ENCODE measurements at regions not wholly inside any gene's neighbourhood (a gene's known extent, or its start where the extent isn't known, plus 50 kb on each side); places are given as distances from the start of the nearest gene placed in this dataset.

GRCh38 chrX:39941332-39941920 is 156.3 kb downstream of the BCOR start:
- Histone ChIP-seq H3K4me3 (ENCODE audit: insufficient read depth, low read depth, low read length) (no peak overlapping the region), H3K18ac (ENCODE audit: low read depth, low read length) (no peak overlapping the region), H2AK5ac (ENCODE audit: low read depth, low read length) (no peak overlapping the region), H3K14ac (replicated peaks; ENCODE audit: low read depth, low read length) (no peak overlapping the region), H3K79me1 (ENCODE audit: low read depth in 1 of 2, low read length in 2 of 2) (no peaks in the 10 kb centered on the region), H2AFZ (replicated peaks; ENCODE audit: low read length, poor library complexity) (peak overlapping the region; percentile 5), H3K23ac (ENCODE audit: low read depth, low read length) (no peak overlapping the region), H3K9ac (ENCODE audit: low read depth, low read length) (no peak overlapping the region), H3K4me1 (ENCODE audit: control insufficient read depth, insufficient read depth, low read length) (no peaks in the 10 kb centered on the region), H2BK120ac (ENCODE audit: low read depth, low read length) (no peak overlapping the region), H3K36me3 (ENCODE audit: control insufficient read depth, insufficient read depth, low read length) (no peaks in the 10 kb centered on the region), H2BK15ac (ENCODE audit: low read depth, low read length) (no peak overlapping the region), H2AK9ac (replicated peaks; ENCODE audit: low read depth, low read length, poor library complexity) (no peak overlapping the region), H3K27me3 (ENCODE audit: control insufficient read depth, insufficient read depth, low read length) (peaks cover 3% of the 10 kb centered on the region; the same call in 1 of the 2 replicates), H3K9me1 (ENCODE audit: insufficient read depth, low read length) (peaks cover under 1% of the 10 kb centered on the region; the same call in 1 of the 2 replicates), H4K8ac (ENCODE audit: low read depth in 2 of 2, low read length in 2 of 2) (no peak overlapping the region), H3K56ac (ENCODE audit: extremely low read depth, insufficient read depth, low read length) (no peak overlapping the region), H3K4ac (ENCODE audit: low read depth, low read length) (no peak overlapping the region), H3K9me3 (ENCODE audit: control insufficient read depth, insufficient read depth, low read length) (no peaks in the 10 kb centered on the region; the same call in 1 of the 2 replicates), H4K5ac (ENCODE audit: low read depth, low read length) (no peak overlapping the region), H4K91ac (ENCODE audit: insufficient read depth, low read depth, low read length) (no peak overlapping the region), H3K27ac (ENCODE audit: insufficient read depth, low read length) (no peak overlapping the region), H4K20me1 (ENCODE audit: insufficient read depth, low read length) (no peaks in the 10 kb centered on the region; the same call in 1 of the 2 replicates), H3K4me2 (ENCODE audit: low read depth, low read length) (no peak overlapping the region), H2BK5ac (ENCODE audit: low read depth, low read length, poor library complexity, severe bottlenecking) (no peak overlapping the region), H2BK20ac (ENCODE audit: low read depth, low read length) (no peak overlapping the region)
- TF ChIP-seq CHD1 (IDR thresholded peaks at IDR 0.05; ENCODE audit: low read depth, low read length) (no peak), RFX5 (IDR thresholded peaks at IDR 0.05; ENCODE audit: low read depth, low read length) (no peak), CEBPB (IDR thresholded peaks at IDR 0.05; ENCODE audit: low read depth, low read length) (no peak), MAZ (IDR thresholded peaks at IDR 0.05; ENCODE audit: borderline replicate concordance, low read depth, low read length) (no peak), CTCF (conservative IDR thresholded peaks at IDR 0.05; ENCODE audit: low read depth, low read length) (no peak), MXI1 (IDR thresholded peaks at IDR 0.05; ENCODE audit: borderline replicate concordance, low read depth, low read length) (no peak), RAD21 (IDR thresholded peaks at IDR 0.05; ENCODE audit: low read length) (no peak), ELK1 (IDR thresholded peaks at IDR 0.05; ENCODE audit: borderline replicate concordance, low read depth, low read length) (no peak), SMC3 (IDR thresholded peaks at IDR 0.05; ENCODE audit: low read depth, low read length) (no peak), USF2 (IDR thresholded peaks at IDR 0.05; ENCODE audit: low read depth, low read length) (no peak), NFE2L2 (IDR thresholded peaks at IDR 0.05; ENCODE audit: low read depth, low read length) (no peak), RCOR1 (IDR thresholded peaks at IDR 0.05; ENCODE audit: insufficient replicate concordance, low read length) (no peak), FOS (IDR thresholded peaks at IDR 0.05; ENCODE audit: low read depth, low read length) (no peak), MAFK (IDR thresholded peaks at IDR 0.05; ENCODE audit: low read depth, low read length) (no peak), POLR2A (IDR thresholded peaks at IDR 0.05; ENCODE audit: low read depth, low read length) (no peak), BHLHE40 (IDR thresholded peaks at IDR 0.05; ENCODE audit: low read depth, low read length) (no peak)
- POLR2A ChIA-PET (ENCODE audit: unreplicated experiment): no interaction called here
- 59% methylated on average over 4 of the region's 6 CpGs; no CpG with 5 or more reads in 1 of the 2 experiments for WGBS, 2 experiments (ENCODE audit: extremely low coverage in 2 of 2, insufficient read length in 1 of 2)
- CTCF ChIA-PET: no interaction called here
- DNase-seq (no peak), ATAC-seq (ENCODE audit: low read depth) (no peak)
- dilution Hi-C loops (cut with HindIII; ENCODE audit: low sequenced_read_pairs, unreplicated experiment): no loop called here
- intact Hi-C loops (cut with micrococcal nuclease): no loop called here
- no TSS peak for BruUV-seq (replicated peaks)
- in situ Hi-C loops (cut with MboI; ENCODE audit: low sequenced_read_pairs): no loop called here

Measured in IMR-90 (cell line).